ENCODE measurements at regions not wholly inside any gene's neighbourhood (a gene's known extent, or its start where the extent isn't known, plus 50 kb on each side); places are given as distances from the start of the nearest gene placed in this dataset.

- no peaks in the 10 kb centered on the region for H3K27me3 ChIP-seq (ENCODE audit: insufficient read depth, low read length)
- H3K27me3 Mint-ChIP-seq (ENCODE audit: low read depth, unreplicated experiment), result peaks cover 34% of the 10 kb centered on the region
- no peak overlapping the region for H3K9ac ChIP-seq (ENCODE audit: low read length)
- H3K79me2 ChIP-seq (ENCODE audit: insufficient read depth, low read length), result no peaks in the 10 kb centered on the region
- peaks cover 4% of the 10 kb centered on the region for H3K4me1 Mint-ChIP-seq (ENCODE audit: low read depth, unreplicated experiment)
- no peaks in the 10 kb centered on the region for H3K36me3 ChIP-seq (ENCODE audit: insufficient read depth, low read length)
- no peak overlapping the region for H3K27ac Mint-ChIP-seq (ENCODE audit: unreplicated experiment)
- no peak overlapping the region for H2AFZ ChIP-seq (ENCODE audit: low read depth, low read length)
- peaks cover 3% of the 10 kb centered on the region for H3K9me3 Mint-ChIP-seq (ENCODE audit: unreplicated experiment)
- TF ChIP-seq CTCF (IDR thresholded peaks at IDR 0.05; ENCODE audit: insufficient read depth, low read depth, low read length) (no peak), EZH2 (IDR thresholded peaks at IDR 0.05; ENCODE audit: insufficient read depth, low read length) (no peak)
- DNase-seq (ENCODE audit: low read depth), result no peak
- H3K36me3 Mint-ChIP-seq (ENCODE audit: low read depth, unreplicated experiment), result no peaks in the 10 kb centered on the region
- no peak for FAIRE-seq
- no peak overlapping the region for H3K4me2 ChIP-seq (ENCODE audit: low read length)
- H3K4me3 ChIP-seq (ENCODE audit: insufficient read depth, low read depth, low read length), result no peak overlapping the region
- H3K27ac ChIP-seq (ENCODE audit: low read depth, low read length), result no peak overlapping the region
- no peaks in the 10 kb centered on the region for H3K9me3 ChIP-seq (ENCODE audit: insufficient read depth, low read depth, low read length)
- no peak overlapping the region for H3K4me3 Mint-ChIP-seq (ENCODE audit: unreplicated experiment)
- no peaks in the 10 kb centered on the region for H4K20me1 ChIP-seq (ENCODE audit: insufficient read depth, low read length)
- no peaks in the 10 kb centered on the region for H3K4me1 ChIP-seq (ENCODE audit: insufficient read depth, low read length)
These were observed 157.2 kb downstream of the CDH26 start for GRCh38 chr20:60115451-60115850.

- Histone ChIP-seq H3K9me3 (ENCODE audit: insufficient read depth, low read depth, low read length) (no peaks in the 10 kb centered on the region), H4K20me1 (ENCODE audit: insufficient read depth, low read length) (no peaks in the 10 kb centered on the region), H3K9ac (ENCODE audit: low read length) (no peak overlapping the region), H3K27ac (ENCODE audit: low read depth, low read length) (no peak overlapping the region), H3K27me3 (ENCODE audit: insufficient read depth, low read length) (no peaks in the 10 kb centered on the region), H2AFZ (ENCODE audit: low read depth, low read length) (no peak overlapping the region), H3K36me3 (ENCODE audit: insufficient read depth, low read length) (no peaks in the 10 kb centered on the region), H3K4me1 (ENCODE audit: insufficient read depth, low read length) (no peaks in the 10 kb centered on the region), H3K4me3 (ENCODE audit: insufficient read depth, low read depth, low read length) (no peak overlapping the region), H3K4me2 (ENCODE audit: low read length) (no peak overlapping the region), H3K79me2 (ENCODE audit: insufficient read depth, low read length) (no peaks in the 10 kb centered on the region)
- no peak overlapping the region for H3K27ac Mint-ChIP-seq (ENCODE audit: unreplicated experiment)
- no peaks in the 10 kb centered on the region for H3K36me3 Mint-ChIP-seq (ENCODE audit: low read depth, unreplicated experiment)
- peaks cover 4% of the 10 kb centered on the region for H3K9me3 Mint-ChIP-seq (ENCODE audit: unreplicated experiment)
- H3K27me3 Mint-ChIP-seq (ENCODE audit: low read depth, unreplicated experiment), result peaks cover 39% of the 10 kb centered on the region
- FAIRE-seq, result no peak
- TF ChIP-seq EZH2 (IDR thresholded peaks at IDR 0.05; ENCODE audit: insufficient read depth, low read length) (no peak), CTCF (IDR thresholded peaks at IDR 0.05; ENCODE audit: insufficient read depth, low read depth, low read length) (no peak)
- peaks cover 4% of the 10 kb centered on the region for H3K4me1 Mint-ChIP-seq (ENCODE audit: low read depth, unreplicated experiment)
- H3K4me3 Mint-ChIP-seq (ENCODE audit: unreplicated experiment), result no peak overlapping the region
- DNase-seq (ENCODE audit: low read depth), result no peak
These were observed 158.1 kb downstream of the CDH26 start for GRCh38 chr20:60116128-60116909.

- no peaks in the 10 kb centered on the region for H3K36me3 ChIP-seq (ENCODE audit: insufficient read depth, low read length)
- H3K9ac ChIP-seq (ENCODE audit: low read length), result no peak overlapping the region
- H3K4me1 ChIP-seq (ENCODE audit: insufficient read depth, low read length), result no peaks in the 10 kb centered on the region
- H3K27me3 ChIP-seq (ENCODE audit: insufficient read depth, low read length), result no peaks in the 10 kb centered on the region
- no peaks in the 10 kb centered on the region for H3K36me3 Mint-ChIP-seq (ENCODE audit: low read depth, unreplicated experiment)
- no peak overlapping the region for H3K4me3 ChIP-seq (ENCODE audit: insufficient read depth, low read depth, low read length)
- H3K27me3 Mint-ChIP-seq (ENCODE audit: low read depth, unreplicated experiment), result peaks cover 46% of the 10 kb centered on the region
- H3K4me1 Mint-ChIP-seq (ENCODE audit: low read depth, unreplicated experiment), result peaks cover 4% of the 10 kb centered on the region
- H3K4me2 ChIP-seq (ENCODE audit: low read length), result no peak overlapping the region
- H3K79me2 ChIP-seq (ENCODE audit: insufficient read depth, low read length), result no peaks in the 10 kb centered on the region
- H4K20me1 ChIP-seq (ENCODE audit: insufficient read depth, low read length), result no peaks in the 10 kb centered on the region
- peaks cover 5% of the 10 kb centered on the region for H3K9me3 Mint-ChIP-seq (ENCODE audit: unreplicated experiment)
- no peaks in the 10 kb centered on the region for H3K9me3 ChIP-seq (ENCODE audit: insufficient read depth, low read depth, low read length)
- no peak for TF ChIP-seq EZH2 (IDR thresholded peaks at IDR 0.05; ENCODE audit: insufficient read depth, low read length)
- no peak for TF ChIP-seq CTCF (IDR thresholded peaks at IDR 0.05; ENCODE audit: insufficient read depth, low read depth, low read length)
- H3K4me3 Mint-ChIP-seq (ENCODE audit: unreplicated experiment), result no peak overlapping the region
- DNase-seq (ENCODE audit: low read depth) (no peak), FAIRE-seq (no peak)
- H3K27ac Mint-ChIP-seq (ENCODE audit: unreplicated experiment), result no peak overlapping the region
- H2AFZ ChIP-seq (ENCODE audit: low read depth, low read length), result no peak overlapping the region
- H3K27ac ChIP-seq (ENCODE audit: low read depth, low read length), result no peak overlapping the region
These were observed 158.8 kb downstream of the CDH26 start for GRCh38 chr20:60117065-60117464.

All from astrocyte (in vitro differentiated cells and primary cell).